ENCODE measurements at regions not wholly inside any gene's neighbourhood (a gene's known extent, or its start where the extent isn't known, plus 50 kb on each side); places are given as distances from the start of the nearest gene placed in this dataset.

DNA sequence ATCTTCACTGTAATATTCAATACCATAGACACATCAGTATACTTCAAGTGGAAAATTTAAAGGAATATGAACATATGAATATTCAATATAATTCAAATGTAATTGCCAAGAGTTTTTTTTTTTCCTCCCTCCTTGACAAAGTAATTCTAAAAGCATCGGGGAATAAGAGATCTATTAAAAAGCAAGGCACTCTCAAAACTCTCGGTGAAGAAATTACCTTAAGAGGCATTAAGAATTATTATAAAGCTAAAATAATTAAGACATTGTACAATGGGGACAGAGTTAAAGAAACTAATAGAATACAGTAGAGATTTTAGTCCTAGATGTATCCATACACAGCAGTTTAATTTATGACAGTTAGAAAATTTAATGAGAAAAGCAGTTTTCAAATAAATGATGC is 390.0 kb upstream of the SLC8A1 start:
- H3K36me3 ChIP-seq: no peaks in the 10 kb centered on the region
- H3K4me1 Mint-ChIP-seq: no peaks in the 10 kb centered on the region
- no peak overlapping the region for H3K27ac ChIP-seq
- H3K27me3 Mint-ChIP-seq (ENCODE audit: insufficient read depth, low read depth): no peaks in the 10 kb centered on the region
- H3K9me3 Mint-ChIP-seq: peaks cover 3% of the 10 kb centered on the region
- no peak overlapping the region for H3K9ac ChIP-seq
- no peaks in the 10 kb centered on the region for H3F3A ChIP-seq (ENCODE audit: low read depth)
- H2AFZ ChIP-seq (replicated peaks): no peak overlapping the region
- no peaks in the 10 kb centered on the region for H3K9me3 ChIP-seq (ENCODE audit: low read depth)
- H3K4me3 ChIP-seq: no peak overlapping the region
- H3K27ac Mint-ChIP-seq: no peak overlapping the region
- H3K79me2 ChIP-seq (ENCODE audit: low read depth): no peaks in the 10 kb centered on the region
- H3K4me2 ChIP-seq: no peak overlapping the region
- no peaks in the 10 kb centered on the region for H3K4me1 ChIP-seq
- H4K20me1 ChIP-seq (ENCODE audit: low read depth): no peaks in the 10 kb centered on the region
- no peak overlapping the region for H3K4me3 Mint-ChIP-seq
- TF ChIP-seq EZH2 (IDR thresholded peaks at IDR 0.05): no peak
- TF ChIP-seq, protein P1, sequence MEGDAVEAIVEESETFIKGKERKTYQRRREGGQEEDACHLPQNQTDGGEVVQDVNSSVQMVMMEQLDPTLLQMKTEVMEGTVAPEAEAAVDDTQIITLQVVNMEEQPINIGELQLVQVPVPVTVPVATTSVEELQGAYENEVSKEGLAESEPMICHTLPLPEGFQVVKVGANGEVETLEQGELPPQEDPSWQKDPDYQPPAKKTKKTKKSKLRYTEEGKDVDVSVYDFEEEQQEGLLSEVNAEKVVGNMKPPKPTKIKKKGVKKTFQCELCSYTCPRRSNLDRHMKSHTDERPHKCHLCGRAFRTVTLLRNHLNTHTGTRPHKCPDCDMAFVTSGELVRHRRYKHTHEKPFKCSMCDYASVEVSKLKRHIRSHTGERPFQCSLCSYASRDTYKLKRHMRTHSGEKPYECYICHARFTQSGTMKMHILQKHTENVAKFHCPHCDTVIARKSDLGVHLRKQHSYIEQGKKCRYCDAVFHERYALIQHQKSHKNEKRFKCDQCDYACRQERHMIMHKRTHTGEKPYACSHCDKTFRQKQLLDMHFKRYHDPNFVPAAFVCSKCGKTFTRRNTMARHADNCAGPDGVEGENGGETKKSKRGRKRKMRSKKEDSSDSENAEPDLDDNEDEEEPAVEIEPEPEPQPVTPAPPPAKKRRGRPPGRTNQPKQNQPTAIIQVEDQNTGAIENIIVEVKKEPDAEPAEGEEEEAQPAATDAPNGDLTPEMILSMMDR (IDR thresholded peaks at IDR 0.05): no peak
- TF ChIP-seq EZH2phosphoT487 (IDR thresholded peaks at IDR 0.05): no peak
- DNase-seq (ENCODE audit: low spot score): no peak
- no peaks in the 10 kb centered on the region for H3K36me3 Mint-ChIP-seq
- no peaks in the 10 kb centered on the region for H3K27me3 ChIP-seq

DNA sequence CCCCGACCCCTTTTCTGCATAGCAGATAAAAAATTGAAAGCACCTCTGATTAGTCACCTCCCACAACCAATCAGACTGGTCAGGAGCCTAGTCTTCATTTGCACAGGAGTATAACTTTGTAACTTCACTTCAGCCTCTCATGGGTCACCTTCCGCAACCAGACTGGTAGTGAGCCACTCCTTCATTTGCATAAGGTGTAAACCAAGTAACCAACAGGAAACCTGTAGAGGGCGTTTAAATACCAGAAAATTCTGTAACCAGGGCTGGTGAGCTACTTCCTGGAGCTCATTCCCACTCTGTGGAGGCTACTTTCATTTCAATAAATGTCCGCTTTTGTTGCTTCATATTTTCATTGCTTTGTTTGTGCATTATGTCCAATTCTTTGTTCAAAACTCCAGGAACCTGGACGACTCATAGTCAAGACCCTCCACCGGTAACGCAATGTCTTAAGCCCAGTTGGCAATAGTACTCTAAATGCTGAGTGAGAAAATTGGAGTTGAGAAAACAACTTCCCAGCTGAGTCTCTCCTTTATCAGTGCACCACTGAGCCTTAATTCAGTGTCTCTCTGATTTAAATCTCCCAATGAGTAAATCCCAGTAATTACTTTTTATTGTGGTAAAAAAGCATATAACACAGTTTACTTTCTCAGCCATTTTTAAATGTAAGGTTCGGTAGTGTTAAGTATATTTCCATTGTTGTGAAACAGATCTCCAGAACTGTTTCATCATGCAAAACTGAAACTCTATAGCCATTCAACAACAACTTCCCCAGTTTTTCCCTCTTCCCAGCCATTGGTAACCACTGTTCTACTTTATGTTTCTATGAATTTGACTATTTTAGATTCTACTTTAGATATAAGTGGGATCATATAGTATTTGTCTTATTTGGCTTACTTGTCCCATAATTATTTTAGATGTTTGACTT is 392.7 kb upstream of the SLC8A1 start:
- H3K4me3 ChIP-seq: no peak overlapping the region
- TF ChIP-seq, protein P1 (IDR thresholded peaks at IDR 0.05): peak; percentile 50
- TF ChIP-seq EZH2 (IDR thresholded peaks at IDR 0.05): no peak
- H3K27me3 ChIP-seq: no peaks in the 10 kb centered on the region
- H3K27me3 Mint-ChIP-seq (ENCODE audit: insufficient read depth, low read depth): no peaks in the 10 kb centered on the region
- no peaks in the 10 kb centered on the region for H3F3A ChIP-seq (ENCODE audit: low read depth)
- DNase-seq (ENCODE audit: low spot score): peak; percentile 57
- H3K9me3 Mint-ChIP-seq: peaks cover 3% of the 10 kb centered on the region
- no peak overlapping the region for H3K27ac Mint-ChIP-seq
- no peak overlapping the region for H3K4me2 ChIP-seq
- no peaks in the 10 kb centered on the region for H3K79me2 ChIP-seq (ENCODE audit: low read depth)
- no peaks in the 10 kb centered on the region for H3K36me3 Mint-ChIP-seq
- no peaks in the 10 kb centered on the region for H4K20me1 ChIP-seq (ENCODE audit: low read depth)
- no peak overlapping the region for H3K4me3 Mint-ChIP-seq
- no peaks in the 10 kb centered on the region for H3K9me3 ChIP-seq (ENCODE audit: low read depth)
- no peaks in the 10 kb centered on the region for H3K4me1 Mint-ChIP-seq
- H3K9ac ChIP-seq: no peak overlapping the region
- H3K4me1 ChIP-seq: no peaks in the 10 kb centered on the region
- no peak overlapping the region for H3K27ac ChIP-seq
- no peaks in the 10 kb centered on the region for H3K36me3 ChIP-seq
- peak overlapping the region; percentile 53 for H2AFZ ChIP-seq (replicated peaks)

DNA sequence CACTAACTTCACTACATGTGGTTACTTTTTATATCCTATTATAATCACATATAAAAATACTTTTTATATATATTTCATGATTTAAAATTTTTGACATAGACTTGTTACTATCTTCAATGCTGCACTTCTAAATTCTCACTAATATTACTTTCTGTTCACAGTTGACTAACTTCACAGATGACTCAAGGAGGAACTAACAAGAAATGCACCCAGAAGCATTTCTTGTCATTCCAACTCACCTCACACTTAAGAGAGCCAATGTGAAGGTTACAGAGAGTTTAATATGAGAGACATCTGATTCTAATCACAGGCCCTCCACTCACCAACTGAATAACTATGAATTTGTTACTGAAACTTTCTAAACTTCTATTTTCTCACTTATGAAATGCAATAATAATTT is 399.8 kb upstream of the SLC8A1 start:
- H3K9ac ChIP-seq: no peak overlapping the region

More for the DNA sequence above, 399.8 kb upstream of the SLC8A1 start:
- H3K79me2 ChIP-seq (ENCODE audit: low read depth): no peaks in the 10 kb centered on the region
- H3K27me3 Mint-ChIP-seq (ENCODE audit: insufficient read depth, low read depth): no peaks in the 10 kb centered on the region
- H3K36me3 ChIP-seq: no peaks in the 10 kb centered on the region
- no peak overlapping the region for H3K4me2 ChIP-seq
- H3K27me3 ChIP-seq: no peaks in the 10 kb centered on the region
- no peaks in the 10 kb centered on the region for H3F3A ChIP-seq (ENCODE audit: low read depth)
- no peak for DNase-seq (ENCODE audit: low spot score)
- H3K4me1 ChIP-seq: no peaks in the 10 kb centered on the region
- no peak overlapping the region for H3K27ac ChIP-seq
- H2AFZ ChIP-seq (replicated peaks): no peak overlapping the region
- no peaks in the 10 kb centered on the region for H4K20me1 ChIP-seq (ENCODE audit: low read depth)
- H3K9me3 Mint-ChIP-seq: no peaks in the 10 kb centered on the region
- no peaks in the 10 kb centered on the region for H3K36me3 Mint-ChIP-seq
- H3K4me1 Mint-ChIP-seq: no peaks in the 10 kb centered on the region
- H3K4me3 Mint-ChIP-seq: no peak overlapping the region
- no peak overlapping the region for H3K4me3 ChIP-seq
- TF ChIP-seq EZH2phosphoT487 (IDR thresholded peaks at IDR 0.05): no peak
- TF ChIP-seq, protein P1 (IDR thresholded peaks at IDR 0.05): no peak
- H3K9me3 ChIP-seq (ENCODE audit: low read depth): no peaks in the 10 kb centered on the region
- no peak overlapping the region for H3K27ac Mint-ChIP-seq

Measured in neural progenitor cell (in vitro differentiated cells).